ENCODE measurements at regions not wholly inside any gene's neighbourhood (a gene's known extent, or its start where the extent isn't known, plus 50 kb on each side); places are given as distances from the start of the nearest gene placed in this dataset.

DNA sequence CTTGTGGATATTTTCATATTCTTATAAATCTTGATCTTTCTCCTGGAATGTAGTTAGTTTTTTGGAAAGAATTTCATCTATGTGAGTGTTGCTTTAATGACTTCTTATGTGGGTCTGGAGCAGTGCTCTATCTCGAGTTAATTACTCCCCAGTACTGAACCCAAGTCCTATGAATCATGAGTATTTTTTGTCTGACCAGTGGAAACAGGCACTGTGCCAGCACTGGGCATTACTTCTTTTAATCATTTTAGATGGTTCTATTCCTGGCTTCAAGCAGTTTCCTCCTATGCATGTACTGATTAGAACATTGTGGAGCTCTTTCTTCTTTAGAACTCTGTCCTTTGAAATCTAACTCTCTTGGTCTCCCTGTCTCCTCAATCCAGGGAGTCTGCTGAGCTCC is 466.3 kb downstream of the PCDH17 start:
- TF ChIP-seq CTCF (IDR thresholded peaks at IDR 0.05) (no peak), POLR2A (IDR thresholded peaks at IDR 0.05) (no peak)
